ENCODE measurements at regions not wholly inside any gene's neighbourhood (a gene's known extent, or its start where the extent isn't known, plus 50 kb on each side); places are given as distances from the start of the nearest gene placed in this dataset.
"Not testable (repeated sequence)": the region's sequence is repeated elsewhere in the genome, so short reads cannot be mapped to it uniquely, and the experiment has no call there.

DNA sequence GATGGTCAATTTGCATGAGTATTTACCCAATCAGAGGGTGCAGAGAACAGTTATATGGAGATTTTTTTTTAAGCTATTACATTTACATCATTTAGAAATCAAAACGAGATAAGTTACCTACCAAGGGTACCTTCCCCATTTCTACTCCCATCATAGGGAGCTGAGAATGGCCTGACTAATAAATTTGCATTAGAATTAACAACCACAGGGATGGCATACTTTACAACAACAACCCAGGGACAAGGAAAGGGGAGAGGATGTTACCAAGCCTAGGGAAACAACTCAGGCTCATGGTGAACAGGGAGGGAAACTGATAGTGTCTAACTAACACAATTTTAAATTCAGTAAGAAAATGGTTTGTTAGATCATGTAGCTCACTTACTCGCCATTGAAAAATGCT lies 105.8 kb upstream of the ZNF658 start:
- H3K27ac Mint-ChIP-seq; DNase-seq; ATAC-seq (replicated peaks); H3K9me3 Mint-ChIP-seq; H3K4me1 Mint-ChIP-seq; H3K4me3 Mint-ChIP-seq; H3K27me3 Mint-ChIP-seq; H3K36me3 Mint-ChIP-seq: not testable (repeated sequence)

DNA sequence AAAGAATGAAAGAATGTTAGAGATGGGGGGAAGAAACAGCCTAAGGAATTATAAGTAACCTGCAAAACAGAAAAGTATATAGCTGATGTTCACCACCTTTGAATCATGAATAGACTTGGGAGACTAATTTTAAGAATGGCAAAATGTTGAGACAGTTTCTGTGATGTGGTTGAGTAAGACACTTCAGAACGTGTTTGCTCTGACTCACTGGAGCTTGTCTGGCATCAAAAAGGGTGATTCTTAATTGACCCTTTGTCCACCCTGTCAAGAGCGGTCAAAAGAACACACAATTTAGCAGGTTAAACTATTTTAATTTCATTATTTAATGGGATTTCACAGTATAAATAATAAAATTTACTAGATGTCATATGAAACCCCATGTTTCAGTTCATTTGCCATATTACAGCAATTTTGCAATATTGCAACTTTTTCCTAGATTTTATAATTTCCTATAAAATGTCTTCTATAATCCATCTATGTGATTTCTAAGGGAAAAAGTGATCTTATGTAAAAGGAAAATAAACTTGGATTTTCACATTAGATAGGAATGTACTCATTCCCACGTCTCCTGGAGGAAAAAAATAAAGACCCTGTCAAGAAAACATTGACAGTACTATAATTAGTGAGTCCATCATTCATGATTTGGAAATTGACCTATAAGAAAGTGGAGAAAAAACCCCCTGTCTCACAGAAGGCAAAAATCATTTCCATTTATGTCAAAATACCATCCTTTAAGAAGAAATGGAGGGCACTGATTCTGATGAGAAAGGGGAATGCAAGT lies 104.6 kb upstream of the ZNF658 start:
- not testable (repeated sequence) for H3K27ac Mint-ChIP-seq; H3K27me3 Mint-ChIP-seq; H3K4me3 Mint-ChIP-seq; H3K9me3 Mint-ChIP-seq; H3K4me1 Mint-ChIP-seq; DNase-seq; H3K36me3 Mint-ChIP-seq; ATAC-seq (replicated peaks)

DNA sequence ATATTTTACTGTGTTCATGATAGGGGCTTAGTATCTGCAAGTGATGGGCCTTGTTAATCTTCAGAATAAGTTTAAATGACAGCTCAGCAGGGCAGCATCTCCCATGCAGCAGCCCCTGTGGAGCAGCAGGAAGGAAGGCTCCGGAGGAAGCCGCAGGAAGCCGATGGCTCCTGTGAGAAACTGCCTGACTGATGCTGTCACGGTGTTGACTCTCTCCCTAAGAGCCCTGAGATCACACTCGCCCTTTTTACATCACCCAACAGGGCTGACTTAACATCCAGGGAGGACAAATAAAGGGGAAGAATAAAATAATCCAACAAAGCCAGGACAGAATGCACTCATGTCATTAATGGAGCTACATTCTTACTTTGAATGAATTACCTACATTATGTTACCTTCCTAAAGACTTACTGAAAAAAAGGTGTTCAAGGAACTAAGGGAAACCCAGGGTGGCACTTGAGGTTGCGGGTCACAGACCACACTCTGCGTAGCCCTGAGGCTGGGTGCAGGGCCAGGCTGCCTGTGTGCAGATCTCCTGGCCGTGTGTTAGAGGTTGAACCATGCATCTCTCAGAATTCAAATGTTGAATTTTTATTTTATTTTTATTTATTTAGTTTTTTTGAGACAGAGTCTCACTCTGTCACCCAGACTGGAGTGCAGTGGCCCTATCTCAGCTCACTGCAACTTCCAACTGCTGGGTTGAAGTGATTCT lies 102.5 kb upstream of the ZNF658 start:
- peak in 1 of 2 donors; percentile 13 for ATAC-seq (replicated peaks)
- H3K4me1 Mint-ChIP-seq, H3K27ac Mint-ChIP-seq, H3K27me3 Mint-ChIP-seq, DNase-seq, H3K9me3 Mint-ChIP-seq, H3K36me3 Mint-ChIP-seq, H3K4me3 Mint-ChIP-seq: not testable (repeated sequence)

DNA sequence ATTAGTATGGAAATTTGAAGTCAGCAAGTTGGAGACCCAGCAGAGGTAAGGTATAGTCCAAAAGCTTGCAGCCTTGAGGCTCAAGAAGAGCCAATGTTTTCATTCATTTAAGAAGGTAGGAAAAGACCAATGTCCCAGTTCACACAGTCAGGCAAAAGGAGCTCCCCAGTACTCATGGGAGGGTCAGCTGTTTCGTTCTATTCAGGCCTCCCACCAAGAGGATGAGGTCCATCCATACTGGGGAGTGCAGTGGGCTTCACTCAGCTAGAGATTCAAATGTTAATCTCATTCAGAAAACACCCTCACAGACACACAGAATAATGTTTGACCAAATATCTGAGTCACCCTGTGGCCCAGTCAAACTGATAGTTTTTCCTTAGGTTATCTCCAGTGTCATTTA lies 96.9 kb upstream of the ZNF658 start:
- DNase-seq; H3K27me3 Mint-ChIP-seq; H3K36me3 Mint-ChIP-seq; H3K27ac Mint-ChIP-seq; H3K9me3 Mint-ChIP-seq; H3K4me1 Mint-ChIP-seq; H3K4me3 Mint-ChIP-seq; ATAC-seq (replicated peaks): not testable (repeated sequence)

DNA sequence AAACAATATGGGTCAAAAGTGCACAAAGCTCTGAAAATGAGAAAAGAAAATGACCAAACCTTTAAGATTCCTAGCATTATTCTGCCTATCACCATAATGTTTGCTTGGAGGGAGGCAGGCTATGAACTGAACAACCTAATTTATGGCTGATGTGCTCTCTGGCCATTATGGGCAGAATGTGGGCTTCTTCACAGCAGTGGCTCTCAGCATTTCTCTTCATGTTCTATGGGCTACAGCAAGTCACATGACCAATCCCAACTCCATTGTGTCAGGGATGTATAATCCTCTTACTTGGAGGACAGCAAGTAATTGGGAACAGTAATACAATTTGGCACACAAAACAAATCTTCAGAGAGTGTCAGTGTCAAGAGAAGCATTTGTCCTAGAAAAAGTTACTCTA lies 90.3 kb upstream of the ZNF658 start:
- H3K27me3 Mint-ChIP-seq; H3K27ac Mint-ChIP-seq; H3K4me1 Mint-ChIP-seq; H3K9me3 Mint-ChIP-seq; H3K4me3 Mint-ChIP-seq; H3K36me3 Mint-ChIP-seq; DNase-seq; ATAC-seq (replicated peaks): not testable (repeated sequence)

DNA sequence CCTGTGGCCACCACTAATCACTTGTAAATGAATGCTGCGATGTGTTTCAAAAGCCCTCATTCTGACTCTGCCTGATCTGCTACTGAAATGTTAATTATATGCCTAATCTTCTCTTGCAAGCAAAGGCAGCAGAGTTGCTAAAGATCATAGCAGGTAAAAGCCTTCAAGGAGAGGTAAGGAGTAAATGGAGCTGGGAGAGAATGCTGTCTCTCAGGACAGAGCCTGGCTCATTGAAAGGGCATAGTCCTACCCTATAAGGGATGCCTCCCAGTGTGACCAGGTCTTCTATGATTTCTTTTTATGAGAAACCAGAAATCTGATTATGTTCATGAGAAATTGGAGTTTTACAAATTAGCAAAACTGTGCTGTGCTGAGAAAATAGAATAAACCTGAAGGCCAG lies 88.2 kb upstream of the ZNF658 start:
- not testable (repeated sequence) for ATAC-seq (replicated peaks); H3K27ac Mint-ChIP-seq; H3K9me3 Mint-ChIP-seq; H3K4me1 Mint-ChIP-seq; H3K27me3 Mint-ChIP-seq; H3K36me3 Mint-ChIP-seq; H3K4me3 Mint-ChIP-seq; DNase-seq

DNA sequence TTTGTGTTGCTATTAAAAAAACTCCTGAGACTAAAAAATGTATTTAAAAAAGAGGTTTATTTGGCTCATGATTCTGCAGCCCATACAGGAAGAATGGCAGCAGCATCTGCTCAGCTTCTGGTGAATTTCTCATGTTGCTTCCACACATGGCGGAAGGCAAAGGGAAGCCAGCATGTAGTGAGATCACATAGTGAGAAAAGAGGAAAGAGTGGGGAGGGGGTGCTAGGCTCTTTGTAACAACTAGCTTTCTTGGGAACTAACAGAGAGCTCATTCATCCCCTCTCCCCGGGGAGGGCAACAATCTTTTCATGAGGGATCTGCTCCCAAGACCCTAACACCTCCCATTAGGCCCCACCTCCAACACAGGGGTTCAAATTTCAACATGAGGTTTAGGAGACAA lies 87.6 kb upstream of the ZNF658 start:
- H3K9me3 Mint-ChIP-seq; ATAC-seq (replicated peaks); H3K36me3 Mint-ChIP-seq; H3K4me3 Mint-ChIP-seq; H3K4me1 Mint-ChIP-seq; DNase-seq; H3K27me3 Mint-ChIP-seq; H3K27ac Mint-ChIP-seq: not testable (repeated sequence)

DNA sequence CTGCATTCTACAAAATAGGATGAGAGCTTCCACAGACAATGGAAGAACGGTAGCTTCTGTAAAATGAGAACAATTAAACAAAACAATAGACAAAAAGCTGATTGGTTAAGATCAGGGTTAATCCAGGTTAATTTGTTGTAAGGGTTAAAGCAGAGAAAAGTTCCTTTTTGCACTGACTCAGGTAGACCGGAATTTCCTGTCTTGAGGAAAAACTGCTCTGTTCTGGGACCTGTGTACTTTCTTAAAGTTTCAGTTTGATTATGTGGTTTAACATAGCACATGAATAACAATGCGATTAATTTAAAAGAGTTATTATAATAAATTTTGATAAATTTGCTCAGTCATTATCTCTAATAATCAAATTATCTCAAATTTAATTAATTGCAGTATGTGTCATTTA lies 86.5 kb upstream of the ZNF658 start:
- H3K4me1 Mint-ChIP-seq; H3K27me3 Mint-ChIP-seq; H3K9me3 Mint-ChIP-seq; H3K27ac Mint-ChIP-seq; ATAC-seq (replicated peaks); DNase-seq; H3K4me3 Mint-ChIP-seq; H3K36me3 Mint-ChIP-seq: not testable (repeated sequence)

DNA sequence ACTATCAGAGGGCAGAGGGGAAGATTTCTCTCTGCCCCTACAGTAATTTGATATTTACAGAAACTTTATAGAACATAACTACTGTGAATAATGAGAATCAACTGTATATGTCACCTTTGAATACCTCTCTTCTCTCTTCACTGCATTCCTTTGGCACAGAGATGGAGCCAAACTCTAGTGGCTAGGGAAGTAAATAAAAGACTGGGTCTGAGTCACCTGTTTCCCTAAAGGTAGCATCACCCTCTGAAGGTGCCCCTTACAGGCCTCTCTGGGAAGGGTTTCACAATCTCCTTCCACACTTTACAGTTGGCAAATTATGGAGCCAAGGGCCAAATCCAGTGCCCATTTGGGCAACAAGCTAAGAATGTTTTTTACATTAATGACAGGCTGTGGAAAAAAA lies 81.0 kb upstream of the ZNF658 start:
- ATAC-seq (replicated peaks); H3K36me3 Mint-ChIP-seq; H3K4me1 Mint-ChIP-seq; DNase-seq; H3K27ac Mint-ChIP-seq; H3K27me3 Mint-ChIP-seq; H3K9me3 Mint-ChIP-seq; H3K4me3 Mint-ChIP-seq: not testable (repeated sequence)

DNA sequence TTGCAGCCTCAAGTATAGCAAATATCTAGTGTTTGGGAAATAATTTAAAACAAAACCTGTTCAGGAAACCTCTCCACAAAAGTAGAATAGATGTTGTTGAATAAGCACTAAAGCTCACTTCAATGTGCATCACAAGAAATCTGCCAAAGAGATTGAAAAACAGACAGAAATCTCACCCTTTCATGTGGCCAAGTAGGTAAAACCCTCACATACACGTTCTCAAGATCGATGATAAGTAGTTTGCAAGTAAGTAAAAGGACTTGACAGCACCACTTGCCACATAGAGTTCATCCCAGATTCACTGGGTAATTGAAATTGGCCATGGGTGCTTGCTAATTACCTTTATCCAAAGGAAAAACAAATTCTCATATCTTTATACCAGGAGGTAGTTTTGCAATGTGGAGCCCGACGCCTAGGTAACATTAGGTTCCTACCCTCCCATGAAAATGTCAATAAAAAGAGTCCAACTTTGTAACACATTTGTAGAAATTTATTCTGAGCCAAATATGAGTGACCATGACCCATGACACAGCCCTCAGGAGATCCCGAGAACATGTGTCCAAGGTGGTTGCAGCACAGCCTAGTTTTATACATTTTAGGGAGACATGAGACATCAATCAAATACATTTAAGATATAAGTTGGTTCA lies 80.4 kb upstream of the ZNF658 start:
- H3K36me3 Mint-ChIP-seq; H3K9me3 Mint-ChIP-seq; DNase-seq; H3K4me3 Mint-ChIP-seq; H3K4me1 Mint-ChIP-seq; H3K27ac Mint-ChIP-seq; H3K27me3 Mint-ChIP-seq; ATAC-seq (replicated peaks): not testable (repeated sequence)

DNA sequence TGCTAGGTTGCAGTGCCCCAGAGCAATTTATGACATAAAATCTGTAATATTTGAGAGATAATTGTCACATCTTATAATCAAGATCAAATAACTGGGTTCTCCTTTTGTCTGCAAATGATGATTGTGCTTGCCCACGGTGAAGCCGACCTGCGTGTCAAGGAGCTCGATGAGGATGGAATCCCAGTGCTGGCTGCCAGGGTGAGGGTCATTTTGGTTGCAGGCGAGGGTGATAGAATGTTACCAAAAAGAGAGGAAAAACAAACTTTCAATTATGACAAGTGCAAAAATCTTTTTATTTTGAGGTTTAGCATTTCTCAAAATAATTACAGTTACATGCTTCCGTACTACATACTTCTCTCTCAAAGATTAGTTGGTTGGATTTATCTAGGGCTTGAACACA lies 76.4 kb upstream of the ZNF658 start:
- not testable (repeated sequence) for H3K4me3 Mint-ChIP-seq; H3K27me3 Mint-ChIP-seq; ATAC-seq (replicated peaks); H3K4me1 Mint-ChIP-seq; DNase-seq; H3K9me3 Mint-ChIP-seq; H3K36me3 Mint-ChIP-seq; H3K27ac Mint-ChIP-seq

DNA sequence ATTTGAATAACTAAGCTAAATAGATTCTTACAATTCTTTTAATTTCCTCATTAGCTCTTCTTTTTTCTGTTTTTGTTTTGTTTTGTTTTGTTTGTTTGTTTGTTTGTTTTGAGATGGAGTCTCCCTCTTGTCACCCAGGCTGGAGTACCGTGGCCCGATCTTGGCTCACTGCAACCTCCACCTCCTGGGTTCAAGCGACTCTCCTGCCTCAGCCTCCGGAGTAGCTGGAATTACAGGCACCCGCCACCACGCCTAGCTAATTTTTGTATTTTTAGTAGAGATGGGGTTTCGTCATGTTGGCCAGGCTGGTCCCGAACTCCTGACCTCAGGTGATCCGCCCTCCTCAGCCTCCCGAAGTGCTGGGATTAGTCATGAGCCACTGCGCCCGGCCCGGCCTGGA lies 70.7 kb upstream of the ZNF658 start:
- H3K27me3 Mint-ChIP-seq; H3K9me3 Mint-ChIP-seq; H3K36me3 Mint-ChIP-seq; H3K4me3 Mint-ChIP-seq; ATAC-seq (replicated peaks); H3K27ac Mint-ChIP-seq; H3K4me1 Mint-ChIP-seq; DNase-seq: not testable (repeated sequence)

DNA sequence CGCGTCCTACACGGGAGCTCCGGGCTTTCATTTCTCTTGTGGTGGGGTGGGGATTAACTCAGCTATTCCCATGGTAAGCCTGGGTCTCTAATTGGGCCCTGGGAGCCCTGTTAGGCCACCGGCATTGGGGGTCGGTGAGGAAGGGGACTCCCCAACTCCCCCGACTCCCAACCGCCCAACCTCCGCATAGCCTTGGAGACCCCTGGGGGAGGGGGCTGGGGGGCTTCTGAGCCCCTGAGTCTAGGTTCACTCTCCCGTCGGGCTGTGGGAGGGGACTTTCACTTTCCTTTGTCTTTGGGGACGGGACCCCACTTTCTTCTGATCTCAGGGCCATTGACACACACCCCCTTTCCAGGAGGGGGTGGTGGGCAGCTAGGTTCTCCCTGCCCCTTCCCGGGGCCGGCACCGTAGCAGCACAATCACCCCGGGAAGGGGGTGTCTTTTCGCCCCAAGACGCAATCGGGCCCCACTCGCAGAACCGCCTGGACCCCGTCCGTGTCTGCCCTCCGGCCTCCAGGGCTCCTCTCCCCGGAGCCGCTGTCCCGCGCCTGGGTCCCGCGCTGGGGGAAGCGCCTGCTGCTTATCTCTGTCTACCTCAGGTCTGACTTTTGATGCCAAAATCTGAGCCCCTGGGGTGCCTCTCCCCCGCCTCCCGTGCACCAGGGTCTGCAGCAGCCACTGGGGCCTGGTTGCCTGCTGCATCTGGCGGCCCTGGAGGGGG lies 69.6 kb upstream of the ZNF658 start:
- ATAC-seq (replicated peaks); H3K36me3 Mint-ChIP-seq; H3K4me1 Mint-ChIP-seq; H3K4me3 Mint-ChIP-seq; H3K9me3 Mint-ChIP-seq; H3K27me3 Mint-ChIP-seq; DNase-seq; H3K27ac Mint-ChIP-seq: not testable (repeated sequence)

DNA sequence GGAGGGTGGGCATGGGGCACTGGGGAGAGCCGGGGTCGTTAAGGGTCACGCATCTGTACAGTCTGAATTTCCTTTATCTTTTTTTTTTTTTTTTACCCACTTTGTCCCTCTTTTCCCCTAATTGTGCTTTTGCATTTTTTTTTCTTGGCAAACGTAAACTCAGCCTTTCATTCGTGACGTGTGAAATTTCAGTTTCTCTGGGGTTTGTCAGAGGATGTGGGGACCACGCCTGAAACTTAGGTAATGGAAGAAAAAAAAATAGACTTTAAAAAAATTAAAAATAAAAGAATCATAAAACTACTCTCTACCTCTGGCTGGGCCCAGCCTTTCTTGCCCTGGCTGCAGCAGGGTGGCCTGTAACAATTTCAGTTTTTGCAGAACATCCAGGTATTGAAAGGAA lies 68.3 kb upstream of the ZNF658 start:
- not testable (repeated sequence) for DNase-seq

More for the DNA sequence above, 68.3 kb upstream of the ZNF658 start:
- not testable (repeated sequence) for H3K4me1 Mint-ChIP-seq; H3K36me3 Mint-ChIP-seq; H3K27ac Mint-ChIP-seq; H3K4me3 Mint-ChIP-seq; H3K27me3 Mint-ChIP-seq; ATAC-seq (replicated peaks); H3K9me3 Mint-ChIP-seq

Measured in stimulated activated naive B cell treated with anti-CD40 and anti-IgM and Interleukin-4, amounts not matched to agents 10 μg/mL and 1 μg/mL and 100 μg/mL, for 72 hours (primary cell).